Neural cell (in vitro differentiated cells): ENCODE measurements at regions not wholly inside any gene's neighbourhood (a gene's known extent, or its start where the extent isn't known, plus 50 kb on each side); places are given as distances from the start of the nearest gene placed in this dataset.

Source experiments
- H2AFZ ChIP-seq: fragments of 200-600, 300-800 bp; sonication (generic), shearing (Covaris generic); 2 replicates; pipeline ENCODE4 v1.6.0; 2014; ENCODE audit warnings: low read depth, mild to moderate bottlenecking, antibody characterized with exemption, low read length, moderate library complexity
- H3F3A ChIP-seq: fragments of 200-600 bp; shearing (Covaris generic); 2 replicates; pipeline ENCODE4 v1.6.1; 2016; ENCODE audit warnings: mild to moderate bottlenecking, moderate library complexity, mixed read lengths, antibody characterized with exemption, low read length; ENCODE audit not compliant: insufficient read depth, poor library complexity, severe bottlenecking
- H3K27ac ChIP-seq: fragments of 200-600, 300-800 bp; sonication (generic), shearing (Covaris generic); 2 replicates; pipeline ENCODE4 v1.5.1; 2014; ENCODE audit warnings: mild to moderate bottlenecking, low read length, moderate library complexity
- H3K27me3 ChIP-seq: fragments of 300-800, 200-600 bp; sonication (generic), shearing (Covaris generic); 2 replicates; pipeline ENCODE4 v1.6.0; 2014; ENCODE audit warnings: mild to moderate bottlenecking, low read depth, low read length, moderate library complexity; ENCODE audit not compliant: insufficient read depth
- H3K36me3 ChIP-seq: fragments of 300-800, 200-600 bp; sonication (generic), shearing (Covaris generic); 2 replicates; pipeline ENCODE4 v1.5.1; 2014; ENCODE audit warnings: mild to moderate bottlenecking, antibody characterized with exemption, low read length, moderate library complexity; ENCODE audit not compliant: insufficient read depth
- H3K4me2 ChIP-seq: fragments of 300-800, 200-600 bp; sonication (generic), shearing (Covaris generic); 2 replicates; pipeline ENCODE4 v1.6.0; 2014; ENCODE audit warnings: mild to moderate bottlenecking, low read length
- H3K4me3 ChIP-seq: fragments of 300-800, 200-600 bp; sonication (generic), shearing (Covaris generic); 2 replicates; pipeline ENCODE4 v1.5.1; 2014; ENCODE audit warnings: mild to moderate bottlenecking, low read length, moderate library complexity
- H3K79me2 ChIP-seq: fragments of 200-600 bp; shearing (Covaris generic); replicated peaks from 2 replicates; pipeline ENCODE4 v1.6.0; 2014; ENCODE audit warnings: mild to moderate bottlenecking, low read length, moderate library complexity; ENCODE audit not compliant: insufficient read depth
- H3K9ac ChIP-seq: fragments of 300-800, 200-600 bp; sonication (generic), shearing (Covaris generic); 2 replicates; pipeline ENCODE4 v1.6.1; 2016; ENCODE audit warnings: mild to moderate bottlenecking, low read length, mixed read lengths
- H3K9me2 ChIP-seq: fragments of 200-600 bp; shearing (Covaris generic); 2 replicates; pipeline ENCODE4 v1.6.1; 2016; ENCODE audit warnings: mild to moderate bottlenecking, low read length, mixed read lengths; ENCODE audit not compliant: insufficient read depth
- H3K9me3 ChIP-seq: fragments of 200-600, 300-800 bp; sonication (generic), shearing (Covaris generic); 2 replicates; pipeline ENCODE4 v1.6.1; 2016; ENCODE audit warnings: mild to moderate bottlenecking, mixed run types, low read length, moderate library complexity, mixed read lengths
- H4K20me1 ChIP-seq: fragments of 200-600 bp; shearing (Covaris generic); 2 replicates; pipeline ENCODE4 v1.6.1; 2016; ENCODE audit warnings: mild to moderate bottlenecking, mixed run types; ENCODE audit not compliant: insufficient read depth
- EP300 ChIP-seq: fragments of 450-650 bp; conservative IDR thresholded peaks from 2 replicates; pipeline ENCODE4 v1.6.1; 2014; ENCODE audit warnings: antibody characterized with exemption, mild to moderate bottlenecking, moderate library complexity; ENCODE audit not compliant: poor library complexity, severe bottlenecking
- EZH2 ChIP-seq: fragments of 200-600, 300-800 bp; shearing (Covaris generic), sonication (generic); IDR thresholded peaks from 2 replicates; pipeline ENCODE4 v1.6.1; 2014; ENCODE audit warnings: antibody characterized with exemption, low read length, borderline replicate concordance, mild to moderate bottlenecking; ENCODE audit not compliant: insufficient read depth, poor library complexity, severe bottlenecking
- MXI1 ChIP-seq: fragments of 450-650 bp; conservative IDR thresholded peaks from 2 replicates; pipeline ENCODE4 v1.6.1; 2014; ENCODE audit warnings: antibody characterized with exemption, mild to moderate bottlenecking; ENCODE audit not compliant: poor library complexity, severe bottlenecking
- POLR2AphosphoS5 ChIP-seq: IDR thresholded peaks from 2 replicates; pipeline ENCODE4 v1.6.1; 2012
- RAD21 ChIP-seq: fragments of 450-650 bp; conservative IDR thresholded peaks from 2 replicates; pipeline ENCODE4 v1.6.1; 2014; ENCODE audit warnings: antibody characterized with exemption, mild to moderate bottlenecking, moderate library complexity
- REST ChIP-seq: IDR thresholded peaks from 2 replicates; pipeline ENCODE4 v1.6.1; 2012; ENCODE audit warnings: borderline replicate concordance
- SMC3 ChIP-seq: fragments of 450-650 bp; conservative IDR thresholded peaks from 2 replicates; pipeline ENCODE4 v1.6.1; 2014; ENCODE audit warnings: antibody characterized with exemption, mild to moderate bottlenecking, moderate library complexity; ENCODE audit not compliant: poor library complexity
- TAF1 ChIP-seq: IDR thresholded peaks from 2 replicates; pipeline ENCODE4 v1.6.1; 2012; ENCODE audit warnings: low read depth
- TF ChIP-seq, protein P1 (sequence below): fragments of 450-650 bp; IDR thresholded peaks from 2 replicates; pipeline ENCODE4 v1.5.1; 2014; ENCODE audit warnings: antibody characterized with exemption, mild to moderate bottlenecking, moderate library complexity; ENCODE audit not compliant: poor library complexity, severe bottlenecking

- Histone ChIP-seq H3K4me2 (no peak overlapping the region), H2AFZ (no peak overlapping the region), H3K9ac (no peak overlapping the region), H3K79me2 (no peaks in the 10 kb centered on the region), H3K27me3 (no peaks in the 10 kb centered on the region), H3K9me3 (no peaks in the 10 kb centered on the region), H3K36me3 (no peaks in the 10 kb centered on the region), H3F3A (no peaks in the 10 kb centered on the region), H4K20me1 (no peaks in the 10 kb centered on the region), H3K9me2 (no peaks in the 10 kb centered on the region), H3K4me3 (no peak overlapping the region), H3K27ac (no peak overlapping the region)
- TF ChIP-seq EP300 = no peak
- no peak for TF ChIP-seq SMC3
- TF ChIP-seq, protein P1, sequence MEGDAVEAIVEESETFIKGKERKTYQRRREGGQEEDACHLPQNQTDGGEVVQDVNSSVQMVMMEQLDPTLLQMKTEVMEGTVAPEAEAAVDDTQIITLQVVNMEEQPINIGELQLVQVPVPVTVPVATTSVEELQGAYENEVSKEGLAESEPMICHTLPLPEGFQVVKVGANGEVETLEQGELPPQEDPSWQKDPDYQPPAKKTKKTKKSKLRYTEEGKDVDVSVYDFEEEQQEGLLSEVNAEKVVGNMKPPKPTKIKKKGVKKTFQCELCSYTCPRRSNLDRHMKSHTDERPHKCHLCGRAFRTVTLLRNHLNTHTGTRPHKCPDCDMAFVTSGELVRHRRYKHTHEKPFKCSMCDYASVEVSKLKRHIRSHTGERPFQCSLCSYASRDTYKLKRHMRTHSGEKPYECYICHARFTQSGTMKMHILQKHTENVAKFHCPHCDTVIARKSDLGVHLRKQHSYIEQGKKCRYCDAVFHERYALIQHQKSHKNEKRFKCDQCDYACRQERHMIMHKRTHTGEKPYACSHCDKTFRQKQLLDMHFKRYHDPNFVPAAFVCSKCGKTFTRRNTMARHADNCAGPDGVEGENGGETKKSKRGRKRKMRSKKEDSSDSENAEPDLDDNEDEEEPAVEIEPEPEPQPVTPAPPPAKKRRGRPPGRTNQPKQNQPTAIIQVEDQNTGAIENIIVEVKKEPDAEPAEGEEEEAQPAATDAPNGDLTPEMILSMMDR = no peak
- no peak for TF ChIP-seq EZH2
Observed at GRCh38 chr1:116277840-116278540, 95.1 kb upstream of the ATP1A1 start.

GRCh38 chr1:116278541-116278866, 94.5 kb upstream of the ATP1A1 start:
- Histone ChIP-seq H2AFZ (no peak overlapping the region), H3K27ac (no peak overlapping the region), H3K9me3 (no peaks in the 10 kb centered on the region), H3K9ac (no peak overlapping the region), H3K9me2 (no peaks in the 10 kb centered on the region), H3K4me2 (no peak overlapping the region), H3K27me3 (no peaks in the 10 kb centered on the region), H3K79me2 (no peaks in the 10 kb centered on the region), H4K20me1 (no peaks in the 10 kb centered on the region), H3K4me3 (no peak overlapping the region), H3K36me3 (no peaks in the 10 kb centered on the region), H3F3A (no peaks in the 10 kb centered on the region)
- TF ChIP-seq EZH2 = no peak
- TF ChIP-seq REST = no peak
- no peak for TF ChIP-seq RAD21
- no peak for TF ChIP-seq POLR2AphosphoS5
- no peak for TF ChIP-seq MXI1
- TF ChIP-seq, protein P1 = no peak
- TF ChIP-seq EP300 = no peak
- TF ChIP-seq SMC3 = no peak
- no peak for TF ChIP-seq TAF1
